Activated gamma-delta T cell treated with Interleukin-2 at 50 U/mL for 16 hours (primary cell): ENCODE measurements at regions not wholly inside any gene's neighbourhood (a gene's known extent, or its start where the extent isn't known, plus 50 kb on each side); places are given as distances from the start of the nearest gene placed in this dataset.

ENCODE experiments used
- DNase-seq: peaks from one replicate; pipeline ENCODE4 v3.0.0-alpha.2; 2020

- DNase-seq: no peak
Measured at GRCh38 chr1:98420376-98421084, 241.0 kb upstream of the SNX7 start.

- no peak for DNase-seq
Measured at GRCh38 chr1:98417820-98418219, 243.7 kb upstream of the SNX7 start.

DNA sequence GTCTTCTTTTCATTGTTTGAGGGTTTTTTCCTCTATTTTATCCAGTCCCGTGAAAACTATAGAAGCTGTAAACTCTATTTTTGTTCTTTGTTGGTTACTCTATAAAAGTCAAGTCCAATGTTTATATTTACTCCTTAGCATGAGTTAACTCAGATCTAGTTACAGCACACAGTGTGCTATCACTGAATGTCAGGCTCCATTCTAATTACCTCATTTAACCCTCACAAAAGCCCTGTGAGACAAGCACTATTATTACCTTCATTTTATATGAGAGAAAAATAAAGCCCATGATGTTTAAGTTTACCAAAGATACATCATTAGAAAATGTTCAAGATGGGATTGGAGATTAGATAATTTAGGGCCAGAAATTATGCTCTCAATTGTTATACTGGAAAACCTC, 251.4 kb upstream of the SNX7 start:
- no peak for DNase-seq

DNA sequence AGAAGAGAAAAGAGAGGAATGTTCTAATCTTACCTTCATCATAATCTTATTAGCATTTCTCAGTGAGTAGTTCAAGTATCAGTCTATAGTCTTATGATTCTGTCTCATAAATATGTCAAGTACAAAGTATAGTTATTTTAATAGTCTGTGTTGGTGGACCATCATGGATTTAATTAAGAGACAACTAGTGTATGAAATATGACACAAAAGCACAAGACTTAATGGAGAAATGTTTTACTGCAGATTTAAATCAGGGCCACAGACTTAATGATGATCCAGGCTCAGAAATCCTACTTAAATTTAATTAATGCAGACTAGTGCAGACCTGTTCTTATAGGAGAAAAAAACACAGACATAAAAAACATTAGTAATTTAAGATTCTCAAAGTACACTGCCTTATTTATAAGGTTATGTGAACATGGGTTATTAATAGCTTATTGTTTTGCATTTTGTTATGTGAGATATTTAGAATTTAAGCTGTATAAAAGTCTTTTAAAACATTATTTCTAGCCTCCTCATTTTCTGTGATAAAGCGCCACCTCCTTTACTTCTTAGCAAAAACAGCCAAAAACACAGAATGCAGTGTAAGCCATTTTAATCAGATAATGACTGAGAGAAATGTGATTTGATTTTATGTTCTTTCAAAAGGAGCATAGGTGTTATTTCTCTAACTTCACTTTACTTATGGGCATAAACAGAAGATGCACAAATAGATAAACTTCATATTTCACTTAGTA, 255.0 kb upstream of the SNX7 start:
- DNase-seq: no peak

DNA sequence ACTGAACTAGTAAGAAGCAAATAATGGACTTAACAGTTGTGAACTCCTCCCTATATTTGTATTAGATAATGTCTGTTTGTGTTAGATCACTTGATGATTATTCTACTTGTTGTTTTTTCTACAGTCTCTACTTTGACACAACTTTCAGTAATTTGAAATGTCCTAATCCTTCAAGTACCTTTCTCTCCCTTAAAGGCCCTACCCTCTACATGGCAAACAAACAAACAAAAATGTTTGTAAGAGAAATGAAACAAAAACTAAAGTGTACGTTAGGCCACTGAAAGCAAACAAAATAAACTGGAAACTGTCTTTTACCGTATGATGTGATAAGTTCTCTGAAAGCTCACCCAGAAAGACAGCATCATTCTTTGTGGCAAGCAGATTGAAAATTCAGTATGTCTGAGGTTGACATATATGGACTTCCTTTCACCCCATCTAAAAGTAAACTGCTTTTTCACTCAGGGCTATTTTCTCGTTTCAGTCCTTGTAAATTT, 255.9 kb upstream of the SNX7 start:
- DNase-seq: no peak

DNA sequence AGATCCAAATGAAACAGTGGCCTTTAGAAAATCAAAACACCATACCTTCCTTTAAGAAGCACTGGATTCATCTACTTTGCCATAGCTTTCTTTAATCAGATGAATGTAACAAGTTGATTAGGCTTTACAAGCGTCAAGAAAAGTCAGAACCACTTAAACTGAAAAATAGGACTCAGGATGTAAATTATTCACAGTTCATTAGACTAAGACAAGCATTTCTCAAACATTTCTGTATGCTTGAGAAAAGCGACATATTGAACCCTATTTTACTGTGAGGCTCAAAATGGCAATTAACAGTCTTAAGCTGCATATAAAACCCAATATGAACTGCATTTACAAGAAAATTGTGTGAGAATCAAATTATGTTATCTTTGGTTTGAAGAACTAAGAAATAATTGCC, 256.7 kb upstream of the SNX7 start:
- DNase-seq: no peak

GRCh38 chr1:98403963-98404480, 257.5 kb upstream of the SNX7 start:
- DNase-seq: no peak

GRCh38 chr1:98402860-98403259, 258.7 kb upstream of the SNX7 start:
- no peak for DNase-seq

GRCh38 chr1:98400446-98400845, 261.1 kb upstream of the SNX7 start:
- no peak for DNase-seq

DNA sequence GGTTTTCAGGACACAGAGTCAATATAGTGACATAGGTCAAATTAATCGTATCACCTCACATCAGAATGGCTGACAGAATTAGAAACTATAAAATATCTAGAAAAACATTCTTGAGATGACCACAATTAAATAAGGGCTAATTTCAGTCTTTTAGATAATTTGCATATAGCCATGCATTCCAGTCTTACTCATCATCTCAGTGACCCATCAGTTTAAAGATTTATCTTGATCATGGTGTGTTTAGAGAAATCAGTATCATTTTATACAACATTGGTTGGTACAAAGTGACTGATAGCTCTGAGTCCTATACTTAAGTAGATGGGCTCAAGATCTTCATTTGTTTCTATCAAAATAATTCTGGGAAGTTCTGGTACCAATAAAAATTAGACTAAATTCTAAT, 262.3 kb upstream of the SNX7 start:
- no peak for DNase-seq

DNA sequence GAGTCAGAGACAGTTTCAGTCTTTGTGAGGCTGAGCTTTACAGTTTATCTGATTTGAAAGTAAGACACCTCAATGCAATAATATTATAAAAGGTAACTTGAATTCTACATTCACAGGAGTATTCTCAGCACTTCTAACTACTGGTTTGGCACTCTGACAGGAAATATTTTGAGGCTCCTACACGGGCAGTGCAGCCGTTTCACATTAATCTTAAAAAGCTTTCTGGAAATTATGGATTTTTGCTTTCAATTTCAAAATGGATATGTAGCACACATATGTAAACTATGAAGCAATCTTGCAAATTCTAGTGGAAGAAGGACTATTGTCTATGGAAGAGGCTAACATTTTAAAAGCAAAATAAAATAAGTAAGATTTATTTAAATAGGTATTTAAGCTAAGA, 262.9 kb upstream of the SNX7 start:
- no peak for DNase-seq

GRCh38 chr1:98398092-98398491, 263.4 kb upstream of the SNX7 start:
- DNase-seq: no peak

DNA sequence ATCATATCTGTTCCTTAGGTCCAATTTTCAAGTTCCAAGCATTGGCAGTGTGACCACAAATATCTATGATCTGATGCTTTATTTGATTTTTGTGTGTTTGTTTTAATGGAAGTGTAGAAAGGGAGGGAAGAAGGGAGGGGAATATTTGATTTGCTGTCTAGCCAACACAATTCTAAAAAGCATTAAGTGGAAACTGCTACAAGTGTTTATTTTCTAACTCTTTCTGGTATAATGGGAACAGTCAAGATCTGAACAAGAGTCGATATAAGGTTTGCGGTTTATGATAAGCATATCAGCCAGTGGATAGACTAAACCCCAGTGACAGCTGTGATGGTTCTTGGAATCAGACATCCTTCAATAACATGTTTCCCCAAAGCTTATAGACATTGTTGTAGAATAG, 267.8 kb upstream of the SNX7 start:
- no peak for DNase-seq

GRCh38 chr1:98391175-98391574, 270.3 kb upstream of the SNX7 start:
- DNase-seq: no peak

DNA sequence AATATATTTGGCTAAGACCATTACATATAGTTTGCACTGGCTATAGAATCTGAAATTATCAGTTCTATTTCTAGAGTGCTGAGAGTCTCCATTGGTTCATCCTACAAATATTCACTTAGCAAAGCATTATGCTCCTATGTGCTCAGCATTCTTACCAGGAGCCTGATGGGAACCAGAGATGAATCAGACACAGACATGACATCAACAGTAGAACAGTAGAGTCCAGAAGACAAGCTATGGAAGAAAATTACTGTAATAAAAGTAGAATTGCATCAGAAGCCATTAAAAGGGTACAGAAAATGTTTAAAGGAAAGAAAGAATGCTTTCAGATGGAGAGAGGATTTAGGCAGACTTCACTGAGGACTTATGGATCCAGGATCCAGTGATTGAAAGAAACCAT, 271.7 kb upstream of the SNX7 start:
- no peak for DNase-seq

- no peak for DNase-seq
Measured at GRCh38 chr1:98388441-98388840, 273.1 kb upstream of the SNX7 start.

DNA sequence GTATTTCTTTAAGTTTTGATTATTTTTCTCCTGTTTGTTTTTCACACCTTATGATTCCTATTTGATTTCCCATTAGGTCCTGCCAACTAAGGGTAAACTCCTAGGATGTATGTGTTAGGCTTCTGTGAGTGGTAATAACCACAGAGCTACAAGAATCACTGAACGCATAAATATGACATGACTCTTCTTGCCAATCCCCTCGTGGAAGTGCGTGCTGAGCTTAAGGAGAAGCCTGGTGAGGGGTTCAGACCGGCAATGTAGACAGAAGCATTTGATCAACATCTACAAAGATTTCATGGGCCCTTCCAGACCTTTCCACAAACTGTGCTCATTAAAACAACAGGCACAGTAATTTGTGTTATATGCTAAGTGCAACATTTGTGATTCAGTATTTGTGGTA, 273.8 kb upstream of the SNX7 start:
- no peak for DNase-seq

DNA sequence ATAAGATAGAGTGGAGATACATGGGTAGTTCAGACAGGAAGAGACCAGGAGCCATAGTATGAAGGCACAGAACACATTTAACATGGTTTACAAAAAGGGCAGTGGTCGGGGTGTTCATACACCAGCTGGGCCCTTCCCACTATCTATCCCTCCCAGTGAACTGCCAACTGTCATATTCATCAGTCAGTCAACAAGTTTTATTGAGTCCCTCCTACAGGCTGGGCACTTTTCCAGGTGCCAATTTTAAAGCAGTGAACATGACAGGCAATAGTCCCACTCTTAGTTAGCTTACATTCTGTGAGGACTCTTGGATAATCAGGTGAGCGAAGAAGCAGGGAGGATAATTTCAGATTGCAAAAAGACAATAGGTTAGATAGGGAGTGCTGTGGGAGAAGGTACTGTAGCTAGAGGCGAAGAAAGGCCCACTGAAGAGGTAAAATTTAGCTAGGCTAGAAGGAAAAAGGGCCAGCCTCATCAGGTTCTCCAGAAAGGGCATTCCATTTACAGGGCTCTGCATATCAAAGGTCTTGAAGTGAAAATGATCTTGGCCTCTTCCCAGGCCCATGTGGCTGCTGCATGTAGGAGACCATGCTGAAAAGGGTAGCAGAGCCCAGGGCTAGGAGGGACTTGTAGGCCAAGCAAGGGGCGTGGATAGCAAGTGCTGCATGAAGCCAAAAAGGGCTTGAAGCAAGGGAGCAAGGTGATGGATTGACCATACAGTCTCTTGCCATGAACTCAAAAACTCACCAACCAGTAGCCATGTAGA, 274.7 kb upstream of the SNX7 start:
- no peak for DNase-seq

- DNase-seq: no peak
Measured at GRCh38 chr1:98385652-98386051, 275.9 kb upstream of the SNX7 start.

GRCh38 chr1:98384461-98385141, 276.9 kb upstream of the SNX7 start:
- no peak for DNase-seq

DNA sequence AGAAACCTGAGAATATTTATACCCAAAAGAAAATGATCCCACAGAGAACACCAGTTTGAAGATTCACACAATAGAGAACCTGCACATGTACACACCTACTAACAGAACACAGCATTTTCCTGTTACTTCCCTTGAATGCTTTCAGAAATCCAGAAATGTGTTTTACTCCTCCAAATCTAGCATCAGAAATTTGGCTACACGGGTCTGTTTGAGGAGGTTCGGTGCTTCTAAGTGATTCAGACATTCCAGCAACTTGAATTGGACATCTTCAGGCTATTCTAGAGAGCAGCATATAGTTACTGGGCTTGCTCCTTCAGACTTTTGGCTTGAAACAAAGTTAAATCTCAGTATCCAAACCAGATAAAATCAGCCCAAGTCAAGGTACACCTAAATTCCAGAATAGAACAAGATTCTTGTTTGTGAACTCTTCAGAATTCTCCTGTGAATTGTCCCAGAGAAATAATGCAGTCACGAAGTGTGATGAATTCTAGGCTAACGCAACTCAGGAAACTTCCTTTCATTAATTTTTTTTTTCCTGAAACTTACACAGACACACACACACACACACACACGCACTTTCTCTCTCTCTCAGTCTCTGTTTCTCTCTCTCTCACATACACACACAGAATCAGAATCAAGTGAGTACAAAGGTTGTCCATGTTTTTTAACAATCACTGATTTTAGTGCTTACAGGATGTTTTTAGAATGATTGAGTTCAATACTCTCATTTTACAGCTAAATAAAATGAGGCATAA, 278.4 kb upstream of the SNX7 start:
- no peak for DNase-seq

DNA sequence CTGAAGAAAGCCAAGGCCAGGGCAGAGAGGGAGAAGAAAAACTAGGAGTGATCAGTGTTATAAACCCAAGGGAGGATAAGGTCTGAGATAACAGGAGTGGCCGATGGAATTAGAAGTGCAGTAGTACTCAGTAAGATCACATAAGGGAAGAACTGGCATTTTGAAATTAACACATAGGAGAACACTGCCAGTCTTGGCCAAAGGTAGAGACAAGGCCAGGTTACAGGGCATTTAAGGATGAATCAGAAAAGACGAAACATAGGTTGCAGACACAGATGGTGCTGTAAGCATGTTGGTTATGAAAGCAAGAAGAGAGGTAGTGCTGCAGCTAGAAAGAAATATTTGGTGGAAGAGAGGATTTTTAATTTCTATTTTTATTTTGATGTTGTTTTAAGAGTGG, 278.9 kb upstream of the SNX7 start:
- no peak for DNase-seq
